Right lung (tissue), 2 donors: ENCODE measurements at regions not wholly inside any gene's neighbourhood (a gene's known extent, or its start where the extent isn't known, plus 50 kb on each side); places are given as distances from the start of the nearest gene placed in this dataset.

Experiments
- DNase-seq, 2 donors: peaks; one replicate each; pipeline ENCODE4 v3.0.0-alpha.2; 2013

- no peak for DNase-seq
Measured at GRCh38 chr5:31137676-31138075, 55.8 kb upstream of the CDH6 start.

GRCh38 chr5:31135542-31135941, 57.9 kb upstream of the CDH6 start:
- no peak for DNase-seq

DNA sequence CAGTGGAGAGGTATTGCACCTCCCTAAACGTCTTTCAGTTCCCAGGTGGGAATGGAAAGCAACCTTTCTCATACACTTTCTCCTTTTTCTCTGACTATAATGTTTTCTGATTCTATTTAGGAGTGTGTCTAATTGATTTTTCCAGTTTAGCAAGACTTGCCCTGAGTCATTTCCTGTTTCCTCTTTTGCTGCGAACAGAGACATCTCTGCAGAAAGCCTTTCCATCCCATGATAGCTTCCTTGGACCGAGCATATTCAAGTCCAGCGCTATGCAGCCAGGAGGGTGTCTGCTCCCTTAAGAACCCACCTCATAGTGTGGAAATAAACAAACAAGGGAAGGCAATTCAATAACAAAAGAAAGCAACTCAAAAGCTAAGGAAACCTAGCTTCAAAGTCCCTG, 60.0 kb upstream of the CDH6 start:
- DNase-seq: no peak

DNA sequence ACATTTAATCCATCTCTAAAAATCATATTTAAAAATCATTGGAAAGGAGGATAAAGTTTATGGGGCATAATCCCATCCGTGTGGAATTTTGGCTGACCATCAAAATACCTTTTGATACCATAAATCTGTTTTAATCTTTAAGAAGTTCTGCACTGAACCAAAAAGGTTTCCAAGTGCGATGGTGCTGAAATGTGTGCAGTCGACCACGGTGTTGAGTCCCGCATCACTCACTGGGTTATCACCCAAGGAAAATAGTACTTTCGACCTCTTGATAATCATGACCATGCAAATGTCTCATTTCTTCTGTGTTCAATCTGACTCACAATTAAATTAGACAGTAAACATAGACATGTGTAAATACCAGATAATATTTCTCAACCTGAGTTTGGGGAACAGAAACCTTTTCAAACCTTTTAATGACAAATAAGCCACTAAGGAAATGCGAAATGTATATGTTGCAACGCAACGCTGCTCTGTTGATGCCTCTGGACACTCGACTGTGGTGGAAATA, 62.0 kb upstream of the CDH6 start:
- no peak for DNase-seq

GRCh38 chr5:31130676-31131075, 62.8 kb upstream of the CDH6 start:
- DNase-seq: no peak

GRCh38 chr5:31124651-31125305, 68.7 kb upstream of the CDH6 start:
- DNase-seq: no peak

- DNase-seq: no peak
Measured at GRCh38 chr5:31124026-31124425, 69.5 kb upstream of the CDH6 start.

GRCh38 chr5:31122998-31123951, 70.2 kb upstream of the CDH6 start:
- no peak for DNase-seq

DNA sequence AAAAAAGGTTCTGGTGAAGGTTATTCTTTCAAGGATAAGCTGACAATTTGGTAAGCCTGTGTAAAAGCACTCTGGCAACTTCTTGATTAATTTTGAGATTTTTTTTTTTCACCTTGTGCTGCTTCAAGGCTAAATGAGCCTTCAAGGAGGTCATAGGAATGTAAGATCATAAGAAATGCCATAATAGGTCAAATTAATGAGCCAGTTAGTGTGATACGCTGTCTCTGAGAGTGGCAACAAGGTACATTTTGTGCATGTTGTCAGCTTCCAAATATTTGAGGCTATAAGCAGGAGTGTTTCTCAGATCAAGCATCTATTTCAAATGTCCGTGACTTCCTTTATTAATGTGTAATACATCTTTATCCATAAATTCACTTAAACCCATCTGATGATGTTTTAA, 72.3 kb upstream of the CDH6 start:
- no peak for DNase-seq

- DNase-seq: no peak
Measured at GRCh38 chr5:31120642-31120948, 72.9 kb upstream of the CDH6 start.

DNA sequence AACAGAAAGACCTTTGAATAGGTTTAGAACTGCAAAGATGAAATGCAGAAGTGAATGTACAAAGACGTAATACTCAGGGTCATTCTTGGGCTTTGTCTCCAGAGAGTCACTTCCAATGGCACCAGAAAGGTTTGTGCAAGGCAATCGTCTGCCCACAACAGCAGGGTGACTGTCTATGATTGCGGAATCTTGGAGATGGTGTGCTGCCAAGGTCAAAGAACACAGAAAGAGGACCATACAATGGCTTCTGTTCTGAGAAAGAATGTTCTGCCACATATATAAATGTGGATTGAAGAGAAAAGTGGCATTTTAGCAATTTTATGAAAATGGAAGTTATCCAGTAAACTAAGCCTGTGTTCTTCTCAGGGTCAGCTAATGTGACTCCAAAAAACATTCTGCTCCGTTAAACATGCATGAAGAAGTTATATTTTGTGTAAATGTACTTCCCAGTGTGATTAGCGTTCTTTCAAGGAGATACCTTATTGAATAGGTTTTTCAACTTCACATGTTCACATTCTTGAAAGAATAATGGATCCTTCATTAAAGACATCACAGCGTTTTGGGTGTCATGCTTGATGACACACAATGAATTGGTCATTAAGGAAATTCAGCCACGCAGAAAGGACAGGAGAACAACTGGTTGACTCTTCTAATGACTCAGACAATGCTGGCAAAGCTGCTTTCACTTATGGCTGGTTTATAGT, 73.4 kb upstream of the CDH6 start:
- no peak for DNase-seq

DNA sequence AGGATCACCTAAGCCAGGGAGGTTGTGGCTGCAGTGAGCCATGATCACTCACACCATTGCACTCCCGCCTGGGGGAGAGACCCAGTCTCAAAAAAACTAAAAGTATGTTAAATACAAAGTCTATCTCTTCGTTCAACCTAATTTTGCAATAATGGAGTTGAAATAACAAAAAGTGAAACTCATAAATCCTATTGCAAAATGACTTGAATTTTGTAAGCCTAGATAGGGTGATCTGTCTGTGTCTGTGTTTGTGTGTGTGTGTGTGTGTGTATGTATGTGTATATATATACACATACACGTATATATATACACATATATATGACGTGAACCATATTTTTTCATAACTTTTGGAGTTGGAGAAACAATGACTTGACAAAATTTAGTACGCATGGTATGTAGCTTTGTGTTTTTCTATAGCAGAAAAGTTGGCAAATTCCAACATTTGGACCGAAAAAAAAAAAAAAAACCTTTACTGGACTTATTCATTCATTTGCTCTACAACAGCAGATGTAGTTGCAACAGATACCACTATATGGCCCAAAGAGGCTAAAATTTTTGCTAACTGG, 76.9 kb upstream of the CDH6 start:
- no peak for DNase-seq

- no peak for DNase-seq
Measured at GRCh38 chr5:31114817-31115216, 78.7 kb upstream of the CDH6 start.

- no peak for DNase-seq
Measured at GRCh38 chr5:31113666-31114350, 79.7 kb upstream of the CDH6 start.

- DNase-seq: no peak
Measured at GRCh38 chr5:31113101-31113500, 80.4 kb upstream of the CDH6 start.

- no peak for DNase-seq
Measured at GRCh38 chr5:31107091-31107518, 86.4 kb upstream of the CDH6 start.

DNA sequence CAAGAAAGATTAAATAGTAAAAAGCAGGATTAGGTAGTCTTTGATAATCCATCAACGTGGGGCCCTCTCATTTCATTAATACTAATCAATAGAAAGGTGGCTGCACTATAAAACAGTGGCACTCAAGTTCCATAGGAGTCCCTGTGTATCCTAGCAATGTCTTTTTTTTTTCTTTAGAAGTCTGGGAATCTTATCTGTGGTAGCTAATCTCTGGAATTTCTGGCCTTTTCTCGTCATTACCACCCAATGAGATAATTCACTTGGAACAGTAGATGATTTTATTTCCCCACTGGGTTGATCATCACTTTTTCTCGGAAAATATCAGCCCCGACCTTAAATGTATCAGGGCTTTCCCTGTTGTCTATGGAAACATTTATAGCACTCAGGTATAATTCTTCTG, 86.8 kb upstream of the CDH6 start:
- no peak for DNase-seq

- no peak for DNase-seq
Measured at GRCh38 chr5:31106278-31106677, 87.2 kb upstream of the CDH6 start.

- no peak for DNase-seq
Measured at GRCh38 chr5:31104775-31105174, 88.7 kb upstream of the CDH6 start.

DNA sequence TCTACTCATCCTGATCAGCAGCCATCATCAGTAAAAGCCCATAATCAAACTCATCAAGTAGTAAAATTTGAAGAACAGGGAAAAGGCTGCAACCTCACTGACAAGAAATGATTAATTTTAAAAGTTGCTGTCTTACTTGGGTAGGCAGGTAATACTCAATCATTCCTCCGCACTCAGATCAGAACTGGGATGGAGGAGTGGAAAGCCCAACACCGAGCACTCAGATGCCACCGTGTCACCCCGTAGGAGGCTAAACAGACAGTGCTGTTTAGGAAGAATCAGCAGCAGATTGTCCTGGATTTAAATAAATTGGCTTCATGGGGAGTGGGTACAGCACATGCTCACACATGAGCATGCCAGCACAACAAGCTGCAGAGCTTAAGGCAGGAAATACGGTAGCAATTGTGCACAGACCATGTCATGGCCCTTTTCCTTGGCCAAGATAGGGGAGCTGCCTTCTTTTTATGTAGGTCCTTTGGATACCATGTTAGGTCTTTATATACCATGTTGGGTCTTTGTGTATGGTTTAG, 92.6 kb upstream of the CDH6 start:
- no peak for DNase-seq

DNA sequence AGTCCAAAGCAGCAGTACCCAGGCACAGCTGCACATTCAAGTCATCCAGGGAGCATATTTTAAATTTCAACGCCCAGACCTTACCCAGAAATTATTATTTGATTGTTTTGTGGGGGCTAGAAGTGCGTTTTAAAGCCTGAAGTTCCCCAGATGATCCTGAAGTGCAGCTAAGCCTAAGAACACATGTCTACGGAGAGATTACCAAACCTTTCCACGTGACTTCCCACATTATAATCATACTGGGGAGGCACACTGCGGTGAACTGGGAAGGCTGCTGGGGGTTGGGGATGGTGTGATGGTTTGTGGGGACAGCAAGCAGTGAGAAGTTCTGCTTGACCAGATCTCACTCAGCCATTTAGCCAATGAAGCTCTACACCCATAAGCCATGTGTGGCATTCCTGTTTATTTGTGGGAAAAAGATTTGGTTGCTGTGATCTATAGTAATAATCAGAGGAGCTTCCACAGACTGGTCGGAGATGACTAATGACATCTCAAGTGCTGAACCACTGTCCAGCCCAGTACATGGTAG, 93.4 kb upstream of the CDH6 start:
- no peak for DNase-seq
